Prostate gland (tissue), 2 donors: ENCODE measurements at regions not wholly inside any gene's neighbourhood (a gene's known extent, or its start where the extent isn't known, plus 50 kb on each side); places are given as distances from the start of the nearest gene placed in this dataset.

ENCODE experiments used
- CTCF ChIP-seq, 4 experiments: fragments of 200-600 bp in 2 of 4; fragments of 450-650 bp in 2 of 4; sonication (generic) in 2 of 4; IDR thresholded peaks; 1 replicate in 3 of 4; 2 replicates in 1 of 4; pipeline ENCODE4 v1.5.1; 2016 to 2019; ENCODE audit warnings: antibody characterized with exemption in 4 of 4, mild to moderate bottlenecking in 2 of 4, moderate library complexity in 2 of 4
- POLR2A ChIP-seq: fragments of 450-650 bp; IDR thresholded peaks from one replicate; pipeline ENCODE4 v1.6.1; 2016; ENCODE audit warnings: antibody characterized with exemption, mild to moderate bottlenecking

DNA sequence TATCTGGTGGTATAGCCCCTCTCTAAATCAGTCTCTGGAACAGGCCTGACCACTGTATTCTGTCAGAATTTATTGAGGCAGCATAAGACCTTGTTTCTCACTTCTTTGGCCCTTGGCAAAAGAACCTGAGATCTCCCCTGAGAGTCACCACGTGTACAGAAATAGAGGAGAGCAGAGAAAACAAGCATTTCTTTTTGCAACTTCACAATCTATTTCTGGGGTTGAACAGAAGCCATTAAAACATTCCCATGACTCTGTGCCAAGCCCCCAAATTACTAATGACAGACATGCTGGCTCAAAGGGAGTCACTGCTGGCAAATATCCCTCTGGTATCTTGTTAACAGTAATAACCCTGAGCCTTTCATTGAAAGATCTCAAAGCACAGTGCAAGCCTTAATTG, 395.3 kb downstream of the MAFB start:
- TF ChIP-seq CTCF (IDR thresholded peaks at IDR 0.05): no peak
- TF ChIP-seq POLR2A: no peak
